Forelimb muscle (tissue), 1 donor: ENCODE measurements at regions not wholly inside any gene's neighbourhood (a gene's known extent, or its start where the extent isn't known, plus 50 kb on each side); places are given as distances from the start of the nearest gene placed in this dataset.
"Not testable (repeated sequence)": the region's sequence is repeated elsewhere in the genome, so short reads cannot be mapped to it uniquely, and the experiment has no call there.

ENCODE experiments used
- DNase-seq: peaks from one replicate; pipeline ENCODE4 v3.0.0-alpha.2; 2013; ENCODE audit warnings: low read depth

DNA sequence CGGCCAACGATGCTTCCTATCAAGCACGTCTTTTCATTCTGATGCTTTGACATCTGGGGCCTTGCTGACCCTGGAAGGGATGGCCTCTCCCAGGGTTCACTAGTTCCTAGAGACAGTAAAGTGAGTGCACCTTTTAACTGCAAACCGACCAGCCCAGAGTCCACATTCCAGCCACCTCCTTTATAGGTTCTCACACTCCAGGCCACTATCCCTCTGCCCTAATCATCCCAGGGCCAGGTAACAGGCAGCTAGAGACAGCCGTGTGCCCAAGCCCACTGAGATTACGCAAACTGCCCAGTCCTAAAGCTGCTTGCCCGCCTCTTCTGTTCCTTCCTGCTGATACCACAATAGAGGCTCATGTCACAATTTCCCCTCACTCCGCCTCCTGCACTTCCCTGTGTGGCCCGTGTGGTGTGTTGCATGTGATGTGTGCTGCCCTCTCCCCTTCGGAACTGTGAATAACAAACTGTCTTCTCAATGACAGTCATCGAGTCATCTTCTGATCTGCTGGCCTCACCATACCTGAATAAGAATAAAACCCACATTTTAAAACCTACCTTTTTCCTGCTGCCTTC is 123.7 kb upstream of the EXOC2 start:
- no peak for DNase-seq

DNA sequence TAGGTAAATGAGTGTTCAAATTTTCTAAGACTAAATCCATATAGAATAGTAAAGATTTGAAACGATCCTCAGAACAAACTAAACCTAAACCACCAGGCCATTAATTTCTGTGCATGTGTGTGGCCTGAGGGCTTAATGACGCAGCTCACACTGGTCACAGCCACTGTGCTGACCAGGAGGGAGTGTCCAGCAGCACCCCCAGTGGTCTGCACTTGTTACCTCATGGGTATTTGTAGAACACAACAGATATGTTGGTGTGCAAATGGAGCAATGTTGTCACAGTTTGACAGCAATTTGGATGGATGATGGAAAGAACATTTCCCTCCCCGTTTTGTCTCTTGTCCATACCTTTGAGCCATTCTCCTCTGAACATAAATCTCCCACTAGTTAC is 122.4 kb upstream of the EXOC2 start:
- no peak for DNase-seq

DNA sequence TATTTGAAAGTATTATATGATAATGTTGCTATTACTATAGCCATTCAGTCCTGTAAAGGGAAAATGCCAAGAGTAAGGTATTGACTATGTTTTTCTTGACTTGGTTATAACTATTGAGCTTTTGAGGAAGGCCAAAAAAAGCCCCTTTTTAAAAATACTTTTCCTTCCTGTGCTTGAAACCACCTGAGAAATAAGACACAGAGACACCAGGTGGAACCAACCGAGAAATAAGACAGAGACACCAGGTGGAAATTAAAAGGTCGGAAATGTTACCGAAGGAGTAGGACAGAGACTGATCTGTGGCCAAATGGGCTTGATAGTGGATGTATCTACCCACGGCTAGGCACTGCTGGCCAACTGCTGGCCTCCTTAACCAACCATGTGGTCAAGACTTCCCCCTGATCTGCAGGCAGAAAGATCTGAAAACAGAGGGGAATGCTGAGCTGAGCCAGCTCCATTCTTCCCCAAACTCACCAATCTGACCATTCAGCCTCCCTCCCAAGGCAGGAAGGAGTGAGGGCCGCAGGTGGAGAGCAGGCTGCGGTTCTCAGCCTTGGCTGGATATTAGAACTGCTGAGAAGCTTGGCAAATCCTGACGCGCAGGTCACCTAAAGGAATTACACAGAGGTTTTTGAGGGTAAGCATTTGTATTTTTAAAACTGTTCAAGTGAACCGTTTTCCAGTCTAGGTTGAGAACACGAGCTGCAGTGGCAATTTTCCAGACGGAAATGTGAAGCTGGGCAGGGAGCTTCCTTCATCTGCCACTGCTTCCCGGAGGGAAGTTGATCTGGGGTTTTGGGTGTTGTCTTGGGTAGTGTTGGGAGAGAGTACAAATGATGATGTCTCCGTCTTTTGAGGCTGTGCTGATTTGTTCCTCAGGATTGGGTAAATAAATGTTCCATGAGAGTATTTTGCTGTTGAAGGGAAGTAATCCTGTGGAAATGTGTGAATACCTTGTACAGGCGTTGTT is 121.7 kb upstream of the EXOC2 start:
- DNase-seq, result no peak

DNA sequence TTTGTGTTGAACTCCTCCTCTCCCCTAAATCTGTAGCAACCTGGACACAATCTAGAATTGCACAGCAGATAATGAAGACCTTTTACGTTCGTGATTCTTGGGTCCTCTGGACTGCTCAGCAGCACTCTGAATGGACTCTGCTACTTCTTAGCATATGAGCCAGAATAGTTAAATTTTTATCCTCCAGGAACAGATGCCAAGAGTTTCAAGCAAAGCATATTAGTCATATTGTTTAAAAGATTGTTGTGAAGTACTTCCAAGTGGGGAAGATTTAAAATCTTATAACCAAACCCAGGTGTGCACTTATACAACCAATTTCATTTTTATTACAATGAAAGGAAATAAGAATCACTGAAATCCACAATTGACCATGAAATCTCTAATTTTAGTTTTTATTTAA is 118.9 kb upstream of the EXOC2 start:
- DNase-seq, result no peak

DNA sequence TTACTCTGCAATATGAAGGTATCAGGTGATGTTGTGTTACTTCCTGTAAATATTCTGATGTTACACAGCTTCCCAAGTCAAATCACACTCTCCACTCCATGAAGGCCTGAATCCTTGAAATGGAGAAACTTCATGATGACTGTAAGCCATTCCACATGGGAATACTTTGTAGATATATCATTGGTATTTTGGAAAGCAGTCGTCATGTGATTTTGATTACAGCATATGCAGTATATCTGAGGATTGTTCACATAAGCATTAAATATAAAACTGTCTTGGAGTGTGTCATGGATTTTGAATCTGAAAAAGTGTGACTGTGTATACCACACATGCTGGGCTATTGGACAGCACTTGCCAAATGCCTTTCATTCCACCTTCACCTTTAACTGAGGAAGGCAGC is 118.3 kb upstream of the EXOC2 start:
- no peak for DNase-seq

DNA sequence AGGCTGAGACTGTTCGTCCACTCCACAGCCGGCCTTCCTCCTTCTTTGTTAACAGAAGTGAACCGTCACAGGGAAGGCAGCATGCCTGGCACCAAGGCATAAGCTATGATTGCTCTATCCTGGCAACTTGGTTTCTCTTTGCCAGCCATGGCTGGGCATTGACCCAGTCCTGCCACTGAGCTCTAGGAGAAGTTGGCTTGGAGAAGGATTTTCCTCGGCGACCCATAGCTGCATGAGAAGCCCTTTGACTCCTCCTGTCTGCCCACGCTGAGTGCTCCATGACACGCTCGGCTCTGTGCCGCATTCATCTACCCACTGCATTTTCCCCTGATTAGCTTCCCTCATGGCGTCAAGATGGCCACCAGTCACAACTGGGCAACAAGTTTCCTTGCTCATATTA is 111.8 kb upstream of the EXOC2 start:
- no peak for DNase-seq

DNA sequence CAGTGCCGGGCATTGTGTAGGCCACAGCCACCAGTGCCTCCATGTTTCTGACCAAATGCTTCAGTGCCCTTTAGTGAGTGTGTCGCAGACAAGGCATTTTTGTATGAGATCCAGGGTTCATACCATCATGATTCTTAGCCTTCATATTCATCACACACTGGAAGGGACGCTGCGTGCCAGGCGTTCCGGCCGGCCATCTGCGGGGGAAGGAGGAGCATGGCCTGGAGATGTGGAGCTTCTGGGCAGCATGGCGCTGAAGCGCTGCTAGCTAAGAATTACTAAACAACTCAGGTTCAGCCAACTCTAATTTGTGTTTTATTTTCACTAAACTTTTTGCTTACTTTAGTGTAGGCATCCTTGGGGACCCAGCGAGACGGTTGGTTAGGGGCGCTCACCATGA is 111.4 kb upstream of the EXOC2 start:
- DNase-seq, result no peak

DNA sequence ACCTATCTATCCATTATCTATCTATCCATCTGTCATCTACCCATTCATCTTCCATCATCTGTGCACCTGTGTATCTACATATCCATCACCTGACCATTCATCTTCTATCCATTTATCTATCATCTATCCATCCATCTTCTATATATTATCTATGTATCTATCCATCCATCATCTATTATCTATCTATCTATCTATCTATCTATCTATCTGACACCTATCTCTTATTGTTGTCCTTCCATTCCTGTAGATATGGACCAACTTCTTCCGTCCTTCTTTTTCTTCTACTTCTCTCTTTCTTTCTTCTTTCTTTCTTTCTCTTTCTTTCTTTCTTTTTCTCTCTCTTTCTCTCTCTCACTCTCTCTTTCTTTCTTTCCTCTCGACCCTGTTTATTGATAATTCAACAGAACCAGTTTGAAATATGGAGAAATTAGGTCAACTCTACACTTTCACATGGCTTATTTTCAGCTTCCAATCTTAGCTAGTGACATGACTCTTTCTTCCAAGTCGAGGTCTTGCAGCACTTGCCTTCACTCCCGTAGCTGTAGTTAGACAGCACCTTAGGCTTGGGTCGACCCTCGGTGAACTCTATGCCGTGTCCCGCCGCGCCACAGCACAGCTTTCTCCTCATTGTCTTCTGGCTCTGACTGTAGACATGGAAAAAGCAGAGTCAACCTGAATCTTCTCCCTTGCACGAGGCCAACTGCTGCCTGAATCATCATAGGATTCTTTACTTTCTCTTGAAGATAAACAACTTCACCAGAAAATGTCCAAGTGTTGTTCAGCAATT is 110.4 kb upstream of the EXOC2 start:
- no peak for DNase-seq

DNA sequence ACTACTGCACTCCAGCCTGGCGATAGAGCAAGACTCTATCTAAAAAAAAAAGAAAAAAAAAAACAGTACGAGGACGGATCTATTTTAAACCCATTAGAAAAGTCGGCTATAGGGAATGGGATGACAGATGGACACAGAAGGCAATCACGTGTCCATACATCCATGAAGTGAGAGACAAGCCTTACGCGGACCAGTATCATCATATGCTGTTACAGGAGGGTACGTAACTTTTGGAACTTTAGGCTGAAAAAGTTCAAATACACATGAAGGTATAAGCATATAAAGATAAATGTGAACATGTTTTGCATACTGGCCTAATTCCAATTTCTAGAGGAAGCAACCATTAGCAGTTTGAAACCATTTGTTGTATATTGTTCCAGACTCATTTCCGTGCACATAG is 109.8 kb upstream of the EXOC2 start:
- DNase-seq, result no peak

DNA sequence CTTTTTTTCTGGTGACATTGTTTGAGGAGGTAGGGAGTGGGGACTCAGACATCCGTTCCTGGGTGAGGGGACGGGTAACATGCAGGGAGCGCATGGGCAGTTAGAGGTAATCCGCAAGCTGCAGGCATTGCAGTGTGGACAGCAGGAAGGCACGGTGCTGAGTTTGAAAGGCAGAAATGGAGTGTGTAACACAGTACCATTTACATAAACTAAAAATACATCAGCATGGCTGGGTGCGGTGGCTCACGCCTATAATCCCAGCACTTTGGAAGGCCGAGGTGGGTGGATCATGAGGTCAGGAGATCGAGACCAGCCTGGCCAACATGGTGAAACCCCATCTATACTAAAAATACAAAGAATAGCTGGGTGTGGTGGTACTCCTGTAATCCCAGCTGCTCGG is 109.3 kb upstream of the EXOC2 start:
- DNase-seq, result not testable (repeated sequence)

DNA sequence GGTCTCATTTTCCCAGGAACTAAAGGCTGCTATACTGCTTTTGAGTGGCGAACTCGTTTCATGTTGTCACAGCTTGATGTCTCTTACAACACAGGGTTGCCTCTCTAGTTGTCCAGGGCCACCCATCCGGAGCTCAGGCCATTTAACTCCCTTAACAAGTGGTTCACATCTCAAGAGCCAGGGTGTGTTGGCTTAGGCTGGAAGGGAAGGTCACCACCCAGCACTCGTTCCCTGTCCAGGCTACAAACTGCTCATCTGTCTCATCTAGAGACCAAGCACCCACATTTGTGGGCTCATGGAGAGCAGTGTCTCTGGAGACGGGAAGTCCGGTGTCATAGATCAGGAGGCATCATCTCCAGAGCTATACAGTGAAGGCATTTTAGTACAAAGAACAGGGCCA is 106.8 kb upstream of the EXOC2 start:
- no peak for DNase-seq

DNA sequence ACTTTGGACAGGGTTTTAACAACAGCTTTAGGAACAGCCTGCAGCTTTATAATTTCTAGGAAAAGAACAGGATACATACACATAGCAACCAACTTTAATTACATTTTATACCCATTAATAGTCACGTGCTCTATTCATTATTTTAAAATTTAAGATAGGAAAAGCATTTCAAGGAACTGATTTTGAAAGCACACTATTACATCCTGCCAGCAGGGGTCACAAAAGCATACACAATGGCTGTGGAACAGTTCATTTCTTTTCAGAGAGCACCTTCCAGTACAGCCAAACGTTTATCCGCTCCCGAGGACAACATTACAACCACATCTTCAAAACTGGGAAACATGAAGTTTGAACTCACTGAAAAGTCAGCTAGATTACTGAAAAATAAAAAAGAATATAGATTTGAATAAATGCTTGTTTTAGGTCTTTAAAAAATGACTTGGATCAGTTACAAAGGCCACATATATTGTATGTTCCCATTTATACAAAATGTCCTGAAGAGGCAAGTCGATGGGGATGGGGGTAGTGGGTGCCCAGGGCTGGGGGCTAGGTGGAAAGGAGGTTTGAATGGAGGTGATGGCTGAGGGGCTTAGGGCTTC is 104.6 kb upstream of the EXOC2 start:
- DNase-seq, result peak; percentile 43

DNA sequence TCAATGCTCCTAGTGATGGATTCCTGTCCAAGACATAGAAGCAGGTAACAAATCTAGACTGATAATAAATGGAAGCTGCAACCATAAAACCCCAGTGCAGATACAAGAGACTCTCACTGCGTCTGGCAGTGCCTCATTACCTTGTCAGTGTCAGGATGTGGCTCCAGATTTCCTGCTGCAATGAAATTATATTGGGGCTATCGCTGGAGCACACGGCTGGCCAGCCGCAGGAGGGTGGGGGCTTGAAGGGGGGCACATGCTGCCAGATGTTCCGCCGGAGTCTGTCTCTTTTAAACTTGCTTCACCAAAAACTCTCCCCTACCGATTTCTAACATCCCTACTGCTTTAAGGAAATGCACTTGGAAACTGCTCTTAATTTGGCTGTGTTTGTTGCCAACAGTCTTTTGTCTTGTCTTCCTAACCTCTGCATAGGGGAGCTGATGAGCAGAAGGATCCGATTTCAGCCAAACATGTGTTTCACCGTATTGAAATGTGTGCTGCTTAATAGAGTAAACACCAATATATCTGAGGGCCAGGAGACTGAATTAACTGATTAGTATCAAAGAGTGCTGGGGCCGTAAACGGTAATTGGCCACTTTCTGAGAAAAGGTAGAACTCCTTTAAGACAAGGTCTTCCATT is 102.2 kb upstream of the EXOC2 start:
- no peak for DNase-seq

DNA sequence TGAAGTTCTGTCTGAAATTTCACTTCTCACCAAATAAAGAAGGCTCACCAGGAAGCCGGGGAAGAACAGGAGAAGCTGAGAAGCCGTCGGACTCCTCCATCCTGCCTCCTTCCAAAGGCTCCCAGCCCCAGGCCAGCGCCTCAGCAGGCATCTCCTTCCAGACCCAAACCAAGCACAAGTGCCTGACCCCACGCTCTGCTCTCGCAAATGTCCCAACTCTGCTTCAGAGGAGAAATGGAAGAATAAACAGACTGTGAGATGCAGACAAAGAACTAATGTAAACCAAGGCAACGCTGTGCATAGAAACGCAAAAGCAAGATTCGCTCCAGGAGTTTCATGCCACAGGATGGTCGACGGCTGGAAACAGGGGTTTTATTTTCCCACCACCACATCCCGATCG is 100.3 kb upstream of the EXOC2 start:
- no peak for DNase-seq

DNA sequence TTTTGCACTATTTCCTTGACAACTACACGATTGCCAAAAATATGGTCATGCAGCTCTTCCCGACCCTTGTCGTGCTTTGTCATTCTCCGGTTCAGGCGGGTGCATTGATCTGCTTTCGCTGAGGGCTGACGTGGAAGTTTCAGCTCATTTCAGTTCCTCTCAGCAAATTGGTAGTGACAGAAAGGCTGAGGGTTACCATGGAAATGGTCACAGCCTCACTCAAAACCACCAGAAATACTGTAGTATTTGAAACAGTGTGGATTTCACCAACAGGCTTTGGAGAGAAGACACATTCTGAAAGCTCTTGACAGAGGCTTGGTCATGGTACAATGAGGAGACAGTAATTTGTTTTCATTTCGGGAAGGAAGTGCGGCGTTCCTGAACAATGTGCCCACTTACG is 99.7 kb upstream of the EXOC2 start:
- no peak for DNase-seq

DNA sequence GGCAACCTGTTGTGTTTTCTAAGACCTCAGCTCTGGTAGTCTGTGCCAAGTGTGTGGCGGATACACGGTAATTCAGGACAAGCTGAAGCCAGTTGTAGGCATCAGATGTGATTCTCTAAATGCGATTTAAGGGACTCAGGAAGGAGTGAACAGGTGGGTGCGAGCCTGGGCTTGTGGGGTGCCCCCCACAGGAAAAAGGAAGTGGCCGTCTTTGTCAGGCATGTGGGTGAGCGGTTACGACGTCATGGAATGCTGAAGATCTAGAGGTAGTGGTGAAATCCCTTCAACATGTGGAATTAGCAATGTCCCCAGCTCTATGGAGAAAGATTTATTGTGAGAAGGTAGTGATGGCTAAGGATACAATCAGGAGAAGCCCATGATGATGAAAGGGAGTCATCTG is 95.1 kb upstream of the EXOC2 start:
- no peak for DNase-seq

DNA sequence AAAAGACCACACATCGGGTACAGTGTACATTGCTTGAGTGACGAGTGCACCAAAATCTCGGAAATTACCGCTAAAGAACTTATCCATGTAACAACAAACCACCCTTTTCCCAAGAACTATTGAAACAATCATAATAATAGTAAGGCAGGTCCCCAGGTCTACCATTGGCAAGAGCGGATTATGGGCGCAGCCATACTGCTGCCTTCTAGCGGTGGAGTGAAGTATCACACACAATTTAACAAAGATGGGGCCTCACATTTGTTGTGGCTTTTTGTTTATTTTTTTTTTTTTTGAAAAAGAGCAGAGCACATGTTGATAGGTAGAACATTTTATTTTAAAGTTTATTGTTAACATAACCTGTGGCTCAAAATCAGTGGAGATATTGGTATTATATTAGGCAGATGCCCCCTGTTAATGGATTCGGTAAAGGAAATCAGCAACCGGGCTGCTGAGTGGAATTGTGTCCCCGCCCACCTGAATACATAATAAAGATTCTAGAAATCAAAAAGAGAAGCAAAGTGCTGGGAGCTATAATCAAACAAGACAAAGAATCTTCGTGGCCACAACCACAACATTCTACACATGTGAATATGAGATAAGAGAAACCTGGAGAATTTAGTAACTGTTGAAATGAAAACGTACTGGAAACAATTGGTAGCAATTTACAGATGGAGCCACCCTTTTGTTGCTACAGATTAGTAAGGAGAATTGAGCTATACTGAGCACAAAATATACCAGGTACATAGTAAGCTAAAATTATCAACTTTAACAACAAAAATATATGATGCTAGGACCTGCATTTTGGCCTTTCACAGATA is 94.2 kb upstream of the EXOC2 start:
- no peak for DNase-seq

DNA sequence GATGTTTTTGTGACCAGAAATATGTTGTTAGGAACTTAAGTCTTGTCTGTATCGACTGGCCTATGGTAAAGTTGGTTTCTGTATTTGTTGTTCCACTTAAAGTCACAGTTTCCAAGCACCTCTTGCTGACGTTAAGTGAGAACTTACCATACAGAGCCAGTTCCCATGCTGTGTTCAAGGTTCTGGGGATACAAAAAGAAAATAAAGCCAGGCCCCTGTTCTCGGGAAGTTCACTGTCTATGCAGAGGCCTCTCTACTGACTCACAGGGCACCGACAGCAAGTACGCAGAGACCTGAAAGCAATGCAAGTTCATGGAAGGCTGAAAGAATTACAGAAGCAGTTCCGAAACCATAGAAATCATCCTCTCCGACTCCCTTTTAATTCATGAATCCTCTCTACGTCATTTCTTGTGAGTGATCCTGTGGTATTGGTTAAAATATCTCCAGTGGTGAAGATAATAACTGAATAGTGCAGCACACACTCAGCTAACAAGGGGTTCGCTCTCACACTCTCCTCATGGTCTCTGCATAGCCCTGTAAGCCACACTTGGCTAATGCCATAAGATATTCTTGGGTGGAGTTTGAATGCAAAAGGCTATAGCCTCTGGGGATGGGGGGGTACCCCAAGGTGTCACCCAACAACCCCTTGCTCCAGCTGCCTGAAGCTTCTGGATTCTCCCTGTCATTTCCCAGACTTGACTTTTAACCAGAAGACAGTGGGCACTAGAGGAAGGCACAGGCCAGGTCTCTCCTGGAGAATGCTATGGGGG is 91.2 kb upstream of the EXOC2 start:
- DNase-seq, result no peak

DNA sequence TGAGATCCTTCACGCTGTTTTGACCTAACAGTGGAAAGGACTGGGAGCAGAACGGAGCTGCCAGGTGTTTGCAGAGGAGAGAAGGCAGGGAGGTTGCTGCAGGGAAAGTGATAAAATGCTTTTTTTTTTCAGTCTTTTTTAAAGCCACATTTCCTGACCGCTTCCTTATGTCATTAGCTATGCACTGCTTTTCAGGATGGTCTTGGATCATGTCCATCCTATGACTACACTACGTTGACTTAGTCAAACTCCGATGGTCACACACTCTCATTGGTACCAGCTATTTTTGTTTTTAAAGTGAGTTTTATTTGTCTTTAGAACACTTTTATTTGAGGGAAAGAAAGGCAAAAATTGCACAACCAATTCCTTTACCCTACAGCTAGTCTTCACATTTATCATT is 89.2 kb upstream of the EXOC2 start:
- DNase-seq, result no peak

DNA sequence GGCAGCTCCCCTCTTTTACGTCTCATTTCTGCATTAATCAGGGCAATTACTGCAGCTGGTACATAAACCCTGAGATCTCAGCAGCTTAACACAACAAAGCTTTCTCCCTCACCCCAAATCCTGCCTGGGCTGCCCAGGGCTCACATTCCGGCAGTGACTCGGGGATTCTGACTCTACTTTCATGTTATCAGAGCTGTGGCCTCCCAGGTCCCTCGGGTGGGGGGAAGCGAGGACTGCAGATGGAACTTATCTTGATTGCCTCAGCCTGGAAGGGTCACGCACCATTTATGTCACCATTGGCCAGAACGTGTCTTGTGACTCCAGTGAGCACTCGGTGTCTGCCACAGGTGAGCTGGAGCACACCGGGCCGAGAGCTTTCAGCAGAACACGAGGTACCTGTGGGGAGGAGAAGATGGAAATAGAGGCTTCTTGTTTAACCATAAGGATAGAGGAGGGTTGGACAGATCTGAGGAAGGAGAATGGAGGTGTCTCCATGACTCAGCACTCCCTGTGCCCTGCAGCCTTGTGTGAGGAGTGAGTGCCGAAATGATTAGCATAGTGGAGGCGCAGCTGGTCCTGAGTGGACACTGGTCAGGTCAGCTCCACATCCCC is 88.5 kb upstream of the EXOC2 start:
- no peak for DNase-seq
